ENCODE measurements at regions not wholly inside any gene's neighbourhood (a gene's known extent, or its start where the extent isn't known, plus 50 kb on each side); places are given as distances from the start of the nearest gene placed in this dataset.

DNA sequence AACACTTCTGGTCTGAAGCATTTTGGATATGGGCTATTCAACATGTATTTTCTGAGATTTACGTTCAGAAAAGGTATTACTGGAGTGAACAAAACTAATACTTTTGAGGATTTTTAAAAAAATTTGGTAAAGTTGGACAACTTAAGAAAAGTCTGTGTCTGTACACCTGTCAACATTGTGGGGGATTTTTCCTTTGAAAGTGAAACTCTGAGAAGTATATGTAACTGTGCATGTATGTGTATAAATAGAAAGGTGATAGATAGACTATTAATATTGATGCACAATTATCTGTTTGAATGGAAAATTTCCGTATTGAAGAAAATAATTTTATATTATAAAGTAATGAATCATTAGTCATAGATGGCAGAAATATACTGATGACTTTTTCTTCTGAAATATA, 312.8 kb upstream of the MDGA2 start:
- FAIRE-seq: no peak
- no peak for DNase-seq (ENCODE audit: low read depth)

DNA sequence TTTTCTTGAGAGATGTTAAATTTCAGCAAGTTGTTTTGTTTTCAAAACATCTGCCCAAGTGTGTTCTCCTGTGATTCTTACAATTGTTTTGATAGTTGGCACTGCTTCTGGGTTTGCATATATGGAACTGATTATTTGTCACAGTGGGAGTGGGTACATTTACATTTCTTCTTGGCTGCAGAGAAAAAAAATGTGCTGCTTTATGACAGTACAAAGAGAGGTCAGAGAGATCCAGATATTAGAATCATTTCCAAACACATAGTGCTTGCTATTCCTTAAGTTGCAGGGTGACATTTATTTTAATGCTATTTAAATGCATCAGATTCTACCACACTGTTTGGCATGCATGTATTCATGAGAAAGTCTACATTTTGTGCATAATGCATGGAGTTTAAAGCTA, 303.5 kb upstream of the MDGA2 start:
- TF ChIP-seq, protein P1, sequence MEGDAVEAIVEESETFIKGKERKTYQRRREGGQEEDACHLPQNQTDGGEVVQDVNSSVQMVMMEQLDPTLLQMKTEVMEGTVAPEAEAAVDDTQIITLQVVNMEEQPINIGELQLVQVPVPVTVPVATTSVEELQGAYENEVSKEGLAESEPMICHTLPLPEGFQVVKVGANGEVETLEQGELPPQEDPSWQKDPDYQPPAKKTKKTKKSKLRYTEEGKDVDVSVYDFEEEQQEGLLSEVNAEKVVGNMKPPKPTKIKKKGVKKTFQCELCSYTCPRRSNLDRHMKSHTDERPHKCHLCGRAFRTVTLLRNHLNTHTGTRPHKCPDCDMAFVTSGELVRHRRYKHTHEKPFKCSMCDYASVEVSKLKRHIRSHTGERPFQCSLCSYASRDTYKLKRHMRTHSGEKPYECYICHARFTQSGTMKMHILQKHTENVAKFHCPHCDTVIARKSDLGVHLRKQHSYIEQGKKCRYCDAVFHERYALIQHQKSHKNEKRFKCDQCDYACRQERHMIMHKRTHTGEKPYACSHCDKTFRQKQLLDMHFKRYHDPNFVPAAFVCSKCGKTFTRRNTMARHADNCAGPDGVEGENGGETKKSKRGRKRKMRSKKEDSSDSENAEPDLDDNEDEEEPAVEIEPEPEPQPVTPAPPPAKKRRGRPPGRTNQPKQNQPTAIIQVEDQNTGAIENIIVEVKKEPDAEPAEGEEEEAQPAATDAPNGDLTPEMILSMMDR (IDR thresholded peaks at IDR 0.05; ENCODE audit: insufficient read depth, low read length, severe bottlenecking): no peak
- no peaks in the 10 kb centered on the region for H3K36me3 ChIP-seq (ENCODE audit: control insufficient read depth, insufficient read depth, low read length)
- H3K27me3 ChIP-seq (ENCODE audit: control insufficient read depth, insufficient read depth, low read length): no peaks in the 10 kb centered on the region
- DNase-seq (ENCODE audit: low read depth) (no peak), FAIRE-seq (no peak)
- H3K4me3 ChIP-seq (ENCODE audit: low read depth, low read length): no peak overlapping the region

More for the DNA sequence above, 312.8 kb upstream of the MDGA2 start:
- TF ChIP-seq, protein P1 (IDR thresholded peaks at IDR 0.05; ENCODE audit: insufficient read depth, low read length, severe bottlenecking): no peak
- H3K4me3 ChIP-seq (ENCODE audit: low read depth, low read length): no peak overlapping the region
- no peaks in the 10 kb centered on the region for H3K27me3 ChIP-seq (ENCODE audit: control insufficient read depth, insufficient read depth, low read length)
- H3K36me3 ChIP-seq (ENCODE audit: control insufficient read depth, insufficient read depth, low read length): no peaks in the 10 kb centered on the region

DNA sequence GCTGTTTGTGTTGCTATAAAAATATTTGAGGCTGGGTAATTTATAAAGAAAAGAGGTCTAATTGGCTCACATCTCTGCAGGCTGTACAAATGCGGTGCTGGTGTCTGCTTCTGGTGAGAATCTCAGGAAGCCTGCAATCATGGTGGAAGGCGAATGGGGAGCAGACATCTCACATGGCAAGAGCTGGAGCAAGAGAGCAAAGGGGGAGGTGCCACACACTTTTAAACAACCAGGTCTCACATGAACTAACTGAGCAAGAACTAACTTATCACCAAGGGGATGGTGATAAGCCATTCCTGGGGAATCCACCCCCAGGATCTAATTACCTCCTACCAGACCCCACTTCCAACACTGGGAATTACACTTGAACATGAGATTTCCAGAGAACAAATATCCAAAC, 300.7 kb upstream of the MDGA2 start:
- FAIRE-seq (no peak), DNase-seq (ENCODE audit: low read depth) (no peak)
- Histone ChIP-seq H3K27me3 (ENCODE audit: control insufficient read depth, insufficient read depth, low read length) (no peaks in the 10 kb centered on the region), H3K36me3 (ENCODE audit: control insufficient read depth, insufficient read depth, low read length) (no peaks in the 10 kb centered on the region), H3K4me3 (ENCODE audit: low read depth, low read length) (no peak overlapping the region)
- TF ChIP-seq, protein P1 (IDR thresholded peaks at IDR 0.05; ENCODE audit: insufficient read depth, low read length, severe bottlenecking): no peak

DNA sequence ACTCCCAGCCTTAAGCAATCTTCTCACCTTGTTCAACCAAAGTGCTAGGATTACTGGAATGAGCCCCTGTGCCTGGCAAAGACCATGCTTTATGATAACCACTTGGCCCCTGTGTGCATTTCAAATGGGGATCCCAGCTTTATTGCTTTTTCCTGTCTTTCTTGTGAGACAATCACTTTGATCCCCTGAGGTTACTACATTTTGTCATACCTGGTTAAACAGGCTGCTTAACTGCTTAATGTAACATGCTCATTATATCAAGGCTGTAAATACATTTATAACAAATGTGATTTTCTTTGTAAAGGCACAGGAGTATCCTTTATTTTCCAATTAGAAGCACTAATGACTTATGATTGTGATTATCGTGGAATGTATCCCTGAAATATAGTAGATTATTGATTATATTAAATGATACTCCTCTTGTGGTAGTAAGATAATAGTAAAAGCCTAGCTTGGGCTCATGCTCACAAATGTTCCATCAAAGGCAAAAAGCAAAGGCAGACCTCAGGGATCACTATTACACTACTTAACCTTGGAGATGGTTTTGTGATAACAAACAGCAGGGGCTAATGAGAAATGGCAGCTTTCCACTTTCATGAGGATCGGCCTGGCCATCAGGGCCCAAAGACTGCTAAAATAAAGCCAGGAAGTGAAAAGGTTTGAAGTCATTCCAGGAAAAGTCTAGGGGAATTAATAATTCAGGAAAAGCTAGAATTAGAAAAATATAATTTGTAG, 290.8 kb upstream of the MDGA2 start:
- Histone ChIP-seq H3K4me3 (ENCODE audit: low read depth, low read length) (no peak overlapping the region), H3K27me3 (ENCODE audit: control insufficient read depth, insufficient read depth, low read length) (no peaks in the 10 kb centered on the region), H3K36me3 (ENCODE audit: control insufficient read depth, insufficient read depth, low read length) (no peaks in the 10 kb centered on the region)
- TF ChIP-seq, protein P1 (IDR thresholded peaks at IDR 0.05; ENCODE audit: insufficient read depth, low read length, severe bottlenecking): no peak
- DNase-seq (ENCODE audit: low read depth): no peak
- no peak for FAIRE-seq

DNA sequence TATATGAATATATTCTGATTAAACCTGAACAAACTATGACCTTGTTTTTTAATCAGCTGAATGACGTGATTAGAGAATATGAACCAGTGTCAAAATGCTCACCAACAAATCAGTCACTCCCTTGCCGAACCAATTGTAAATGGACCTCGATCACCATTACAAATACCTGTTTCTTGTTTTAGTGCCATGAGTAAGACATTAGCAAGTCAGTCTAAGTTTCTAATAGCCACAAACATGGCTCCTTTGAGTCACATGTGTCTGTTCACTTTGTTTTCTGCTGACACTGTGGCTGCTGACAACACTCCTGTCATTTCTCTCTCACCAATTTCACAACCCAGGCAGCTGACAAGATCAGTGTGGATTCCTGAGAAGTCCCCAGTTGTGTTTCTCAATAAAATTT, 286.2 kb upstream of the MDGA2 start:
- TF ChIP-seq, protein P1 (IDR thresholded peaks at IDR 0.05; ENCODE audit: insufficient read depth, low read length, severe bottlenecking): no peak
- DNase-seq (ENCODE audit: low read depth) (no peak), FAIRE-seq (no peak)
- Histone ChIP-seq H3K4me3 (ENCODE audit: low read depth, low read length) (no peak overlapping the region), H3K27me3 (ENCODE audit: control insufficient read depth, insufficient read depth, low read length) (no peaks in the 10 kb centered on the region), H3K36me3 (ENCODE audit: control insufficient read depth, insufficient read depth, low read length) (no peaks in the 10 kb centered on the region)

DNA sequence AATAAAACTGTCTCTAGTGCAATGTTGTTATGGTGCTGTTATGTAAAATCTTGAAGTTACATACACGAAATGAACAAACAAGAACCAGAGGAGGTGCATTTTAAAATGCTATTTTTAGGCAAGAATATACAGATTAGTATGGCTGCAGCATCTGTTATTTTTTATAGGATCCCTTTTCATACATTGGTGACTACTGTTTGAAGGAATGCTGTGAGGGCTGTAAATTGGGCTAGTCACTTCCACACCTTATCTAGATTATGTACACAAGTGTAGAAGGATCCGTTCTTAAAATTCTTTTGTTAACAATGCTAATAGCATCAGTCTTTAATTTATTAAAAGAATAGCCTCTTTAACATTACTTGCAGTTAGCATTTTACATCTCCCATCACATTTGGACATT, 284.3 kb upstream of the MDGA2 start:
- FAIRE-seq: no peak
- no peak overlapping the region for H3K4me3 ChIP-seq (ENCODE audit: low read depth, low read length)
- H3K36me3 ChIP-seq (ENCODE audit: control insufficient read depth, insufficient read depth, low read length): no peaks in the 10 kb centered on the region
- DNase-seq (ENCODE audit: low read depth): peak; percentile 5
- TF ChIP-seq, protein P1 (IDR thresholded peaks at IDR 0.05; ENCODE audit: insufficient read depth, low read length, severe bottlenecking): no peak
- no peaks in the 10 kb centered on the region for H3K27me3 ChIP-seq (ENCODE audit: control insufficient read depth, insufficient read depth, low read length)
